Head of caudate nucleus (tissue), 42 donors: ENCODE measurements at regions not wholly inside any gene's neighbourhood (a gene's known extent, or its start where the extent isn't known, plus 50 kb on each side); places are given as distances from the start of the nearest gene placed in this dataset.
"Not testable (repeated sequence)": the region's sequence is repeated elsewhere in the genome, so short reads cannot be mapped to it uniquely, and the experiment has no call there.

ENCODE experiments used
- DNase-seq, 42 donors: peaks; one replicate each; pipeline versions ENCODE4 v3.0.0 to v3.0.0-alpha.2; 2020 to 2021; ENCODE audit warnings: mixed read lengths in 7 of 42
- intact Hi-C: fragments of 100-400 bp; cut with DNase I; formaldehyde crosslinking; loops from one replicate; pipeline ENCODE4 v1.15.0; 2022

GRCh38 chr2:94708982-94709381 lies 162.2 kb upstream of the TEKT4 start:
- DNase-seq, intact Hi-C loops: not testable (repeated sequence)

- intact Hi-C loops, result no loop called here
- DNase-seq, result no peak
These were observed 145.7 kb upstream of the TEKT4 start for GRCh38 chr2:94725543-94725942.

GRCh38 chr2:94735536-94735935 lies 135.7 kb upstream of the TEKT4 start:
- DNase-seq, result peak in 6 of 42 donors; percentile 2 to 31 (median 7)
- intact Hi-C loops, result not testable (repeated sequence)

GRCh38 chr2:94737145-94737544 lies 134.1 kb upstream of the TEKT4 start:
- DNase-seq, intact Hi-C loops: not testable (repeated sequence)

- DNase-seq, intact Hi-C loops: not testable (repeated sequence)
These were observed 133.4 kb upstream of the TEKT4 start for GRCh38 chr2:94737736-94738342.

GRCh38 chr2:94753466-94753998 lies 117.7 kb upstream of the TEKT4 start:
- DNase-seq, result no peak
- intact Hi-C loops, result no loop called here

GRCh38 chr2:94758546-94758945 lies 112.7 kb upstream of the TEKT4 start:
- DNase-seq, result no peak
- intact Hi-C loops, result no loop called here

GRCh38 chr2:94759211-94759610 lies 112.0 kb upstream of the TEKT4 start:
- intact Hi-C loops, result no loop called here
- DNase-seq, result no peak

- no peak for DNase-seq
These were observed 108.6 kb upstream of the TEKT4 start for GRCh38 chr2:94762600-94762999.

GRCh38 chr2:94763318-94763717 lies 107.9 kb upstream of the TEKT4 start:
- no peak for DNase-seq
- intact Hi-C loops, result no loop called here

More at GRCh38 chr2:94762600-94762999, 108.6 kb upstream of the TEKT4 start:
- intact Hi-C loops, result no loop called here

- intact Hi-C loops, result not testable (repeated sequence)
- peak in 33 of 42 donors; percentile 12 to 71 (median 44) for DNase-seq
These were observed 106.9 kb upstream of the TEKT4 start for GRCh38 chr2:94764331-94764730.

- intact Hi-C loops, result no loop called here
- peak in 27 of 42 donors; percentile 8 to 77 (median 31) for DNase-seq
These were observed 103.9 kb upstream of the TEKT4 start for GRCh38 chr2:94767336-94767735.

- intact Hi-C loops, result no loop called here
- DNase-seq, result no peak
These were observed 101.5 kb upstream of the TEKT4 start for GRCh38 chr2:94769733-94770132.

- peak in 2 of 42 donors; percentile 8 to 22 for DNase-seq
- intact Hi-C loops, result no loop called here
These were observed 96.4 kb upstream of the TEKT4 start for GRCh38 chr2:94774851-94775250.

GRCh38 chr2:94776036-94776435 lies 95.2 kb upstream of the TEKT4 start:
- intact Hi-C loops, result no loop called here
- peak in 1 of 42 donors; percentile 8 for DNase-seq

- intact Hi-C loops, DNase-seq: not testable (repeated sequence)
These were observed 86.1 kb upstream of the TEKT4 start for GRCh38 chr2:94785105-94785504.

- DNase-seq, intact Hi-C loops: not testable (repeated sequence)
These were observed 84.8 kb upstream of the TEKT4 start for GRCh38 chr2:94786424-94786823.

- DNase-seq, intact Hi-C loops: not testable (repeated sequence)
These were observed 81.1 kb upstream of the TEKT4 start for GRCh38 chr2:94790169-94790568.

GRCh38 chr2:94797235-94797634 lies 74.0 kb upstream of the TEKT4 start:
- DNase-seq, intact Hi-C loops: not testable (repeated sequence)
